Nephron (organoid): ENCODE measurements at regions not wholly inside any gene's neighbourhood (a gene's known extent, or its start where the extent isn't known, plus 50 kb on each side); places are given as distances from the start of the nearest gene placed in this dataset.
"Not testable (repeated sequence)": the region's sequence is repeated elsewhere in the genome, so short reads cannot be mapped to it uniquely, and the experiment has no call there.

Experiments used
- H3K27ac Mint-ChIP-seq, 3 experiments: 2 replicates each; pipeline ENCODE4 v1.8.0; 2020; ENCODE audit warnings: mixed read lengths in 3 of 3, mild to moderate bottlenecking in 2 of 3, moderate library complexity in 1 of 3
- H3K27me3 Mint-ChIP-seq: 2 replicates; pipeline ENCODE4 v1.8.0; 2021; ENCODE audit warnings: low read depth, mild to moderate bottlenecking, moderate library complexity, mixed read lengths
- H3K36me3 Mint-ChIP-seq: 2 replicates; pipeline ENCODE4 v1.8.0; 2020; ENCODE audit warnings: low read depth, mixed read lengths
- H3K4me1 Mint-ChIP-seq: 2 replicates; pipeline ENCODE4 v1.8.0; 2020; ENCODE audit warnings: mixed read lengths
- H3K4me3 Mint-ChIP-seq, 3 experiments: 2 replicates each; pipeline ENCODE4 v1.8.0; 2020; ENCODE audit warnings: mild to moderate bottlenecking in 3 of 3, mixed read lengths in 3 of 3, moderate library complexity in 2 of 3
- H3K9me3 Mint-ChIP-seq: 2 replicates; pipeline ENCODE4 v1.8.0; 2020; ENCODE audit warnings: mixed read lengths
- CTCF ChIP-seq, 3 experiments: fragments of 200-600 bp; sonication (generic); IDR thresholded peaks; one replicate each; pipeline ENCODE4 v1.5.0; 2021; ENCODE audit warnings: antibody characterized with exemption in 3 of 3; ENCODE audit not compliant: unreplicated experiment in 3 of 3

GRCh38 chr9:107784235-107784958 lies 294.8 kb upstream of the KLF4 start:
- Mint-ChIP-seq H3K36me3 (no peaks in the 10 kb centered on the region), H3K27ac (no peak overlapping the region), H3K27me3 (peaks cover 13% of the 10 kb centered on the region), H3K9me3 (no peaks in the 10 kb centered on the region), H3K4me3 (no peak overlapping the region), H3K4me1 (peaks cover 7% of the 10 kb centered on the region)
- TF ChIP-seq CTCF (IDR thresholded peaks at IDR 0.05; ENCODE audit: unreplicated experiment in 3 of 3) = no peak

- no peak for TF ChIP-seq CTCF (IDR thresholded peaks at IDR 0.05; ENCODE audit: unreplicated experiment in 3 of 3)
- no peak overlapping the region for H3K4me3 Mint-ChIP-seq
- peaks cover 7% of the 10 kb centered on the region for H3K4me1 Mint-ChIP-seq
- H3K27ac Mint-ChIP-seq = no peak overlapping the region
- peaks cover 9% of the 10 kb centered on the region for H3K27me3 Mint-ChIP-seq
- no peaks in the 10 kb centered on the region for H3K9me3 Mint-ChIP-seq
- no peaks in the 10 kb centered on the region for H3K36me3 Mint-ChIP-seq
These were observed 293.2 kb upstream of the KLF4 start for GRCh38 chr9:107782789-107783188.

- Mint-ChIP-seq H3K27me3 (peaks cover 8% of the 10 kb centered on the region), H3K4me3 (no peak overlapping the region), H3K36me3 (no peaks in the 10 kb centered on the region), H3K4me1 (peaks cover 7% of the 10 kb centered on the region), H3K27ac (no peak overlapping the region), H3K9me3 (no peaks in the 10 kb centered on the region)
- no peak for TF ChIP-seq CTCF (IDR thresholded peaks at IDR 0.05; ENCODE audit: unreplicated experiment in 3 of 3)
These were observed 292.8 kb upstream of the KLF4 start for GRCh38 chr9:107782381-107782780.

GRCh38 chr9:107780960-107781359 lies 291.4 kb upstream of the KLF4 start:
- peaks cover 7% of the 10 kb centered on the region for H3K4me1 Mint-ChIP-seq
- no peak overlapping the region for H3K27ac Mint-ChIP-seq
- H3K27me3 Mint-ChIP-seq = peaks cover 8% of the 10 kb centered on the region
- no peaks in the 10 kb centered on the region for H3K36me3 Mint-ChIP-seq
- H3K4me3 Mint-ChIP-seq = no peak overlapping the region
- TF ChIP-seq CTCF (IDR thresholded peaks at IDR 0.05; ENCODE audit: unreplicated experiment in 3 of 3) = no peak
- H3K9me3 Mint-ChIP-seq = no peaks in the 10 kb centered on the region

- no peak for TF ChIP-seq CTCF (IDR thresholded peaks at IDR 0.05; ENCODE audit: unreplicated experiment in 3 of 3)
- Mint-ChIP-seq H3K36me3 (no peaks in the 10 kb centered on the region), H3K27ac (no peak overlapping the region), H3K4me1 (peaks cover 7% of the 10 kb centered on the region), H3K27me3 (peaks cover 8% of the 10 kb centered on the region), H3K9me3 (no peaks in the 10 kb centered on the region), H3K4me3 (no peak overlapping the region)
These were observed 290.2 kb upstream of the KLF4 start for GRCh38 chr9:107779731-107780130.

GRCh38 chr9:107778661-107779060 lies 289.1 kb upstream of the KLF4 start:
- Mint-ChIP-seq H3K4me1 (no peaks in the 10 kb centered on the region), H3K27me3 (peaks cover 4% of the 10 kb centered on the region), H3K27ac (no peak overlapping the region), H3K9me3 (peaks cover 5% of the 10 kb centered on the region), H3K36me3 (no peaks in the 10 kb centered on the region), H3K4me3 (no peak overlapping the region)
- TF ChIP-seq CTCF (IDR thresholded peaks at IDR 0.05; ENCODE audit: unreplicated experiment in 3 of 3) = no peak

- H3K27me3 Mint-ChIP-seq, H3K4me1 Mint-ChIP-seq, H3K27ac Mint-ChIP-seq, H3K4me3 Mint-ChIP-seq, H3K36me3 Mint-ChIP-seq: not testable (repeated sequence)
- H3K9me3 Mint-ChIP-seq = peaks cover 15% of the 10 kb centered on the region
These were observed 284.5 kb upstream of the KLF4 start for GRCh38 chr9:107774099-107774498.
